HEK293 (cell line): ENCODE measurements at regions not wholly inside any gene's neighbourhood (a gene's known extent, or its start where the extent isn't known, plus 50 kb on each side); places are given as distances from the start of the nearest gene placed in this dataset.

ENCODE experiments used
- CTCF ChIA-PET: fragments of 350-600 bp; formaldehyde crosslinking; extraction: SDS; loops from one replicate; lab custom pipeline; 2021; ENCODE audit warnings: antibody characterized with exemption; lab: Yijun Ruan, JAX
- POLR2A ChIA-PET: fragments of 300-600 bp; formaldehyde crosslinking; extraction: SDS; loops from one replicate; lab custom pipeline; 2020; ENCODE audit warnings: antibody characterized with exemption, inconsistent platforms; lab: Yijun Ruan, JAX
- H3K27ac ChIP-seq: fragments of 200-500 bp; sonication (Bioruptor generic); 2 replicates; pipeline ENCODE4 v1.5.1; 2014; ENCODE audit warnings: low read depth, low read length, control low read depth, inconsistent platforms; ENCODE audit errors: extremely low read depth
- H3K36me3 ChIP-seq, 2 experiments: fragments of 200-500 bp in 1 of 2; sonication (Bioruptor generic) in 1 of 2; 1 replicate in 1 of 2; 2 replicates in 1 of 2; pipeline ENCODE4 v1.5.1; 2014 to 2017; ENCODE audit warnings: inconsistent platforms in 2 of 2, low read length in 2 of 2; ENCODE audit not compliant: control insufficient read depth in 2 of 2, insufficient read depth in 1 of 2
- H3K4me1 ChIP-seq: fragments of 200-500 bp; sonication (Bioruptor generic); 2 replicates; pipeline ENCODE4 v1.5.1; 2014; ENCODE audit warnings: mild to moderate bottlenecking, low read length, inconsistent platforms; ENCODE audit not compliant: control insufficient read depth, insufficient read depth
- H3K4me3 ChIP-seq: 2 replicates; pipeline ENCODE4 v1.5.1; 2011; ENCODE audit warnings: low read depth, mild to moderate bottlenecking, control low read depth, low read length, moderate library complexity
- H3K9me3 ChIP-seq: fragments of 200-500 bp; sonication (Bioruptor generic); 2 replicates; pipeline ENCODE4 v1.5.1; 2014; ENCODE audit warnings: low read depth, low read length, inconsistent platforms; ENCODE audit not compliant: control insufficient read depth, insufficient read depth
- IKZF3 ChIP-seq: fragments of 450-650 bp; IDR thresholded peaks from 2 replicates; pipeline ENCODE4 v1.5.0; 2018; ENCODE audit warnings: missing biosample characterization, mild to moderate bottlenecking, missing genetic modification characterization, moderate library complexity
- KLF8 ChIP-seq: fragments of 450-650 bp; formaldehyde crosslinking; IDR thresholded peaks from 2 replicates; pipeline ENCODE4 v1.5.1; 2016; ENCODE audit warnings: missing biosample characterization, missing genetic modification characterization
- SCRT2 ChIP-seq: fragments of 450-650 bp; formaldehyde crosslinking; IDR thresholded peaks from 2 replicates; pipeline ENCODE4 v1.5.1; 2016; ENCODE audit warnings: missing biosample characterization, missing genetic modification characterization
- SETDB1 ChIP-seq: IDR thresholded peaks from one replicate; pipeline ENCODE4 v1.6.1; 2017; ENCODE audit warnings: mild to moderate bottlenecking, low read length, moderate library complexity, mixed read lengths; ENCODE audit not compliant: insufficient read length
- ZFP3 ChIP-seq: fragments of 450-650 bp; formaldehyde crosslinking; IDR thresholded peaks from 2 replicates; pipeline ENCODE4 v1.5.1; 2016; ENCODE audit warnings: low read depth, missing biosample characterization, missing genetic modification characterization
- ZFP37 ChIP-seq: fragments of 450-650 bp; formaldehyde crosslinking; IDR thresholded peaks from 2 replicates; pipeline ENCODE4 v1.5.1; 2016; ENCODE audit warnings: missing biosample characterization, missing genetic modification characterization
- ZNF248 ChIP-seq: fragments of 450-650 bp; formaldehyde crosslinking; IDR thresholded peaks from 2 replicates; pipeline ENCODE4 v1.5.1; 2017; ENCODE audit warnings: missing biosample characterization, missing genetic modification characterization
- ZNF335 ChIP-seq: fragments of 450-650 bp; formaldehyde crosslinking; conservative IDR thresholded peaks from 2 replicates; pipeline ENCODE4 v1.5.1; 2016; ENCODE audit warnings: missing biosample characterization, missing genetic modification characterization
- ZNF341 ChIP-seq: fragments of 450-650 bp; formaldehyde crosslinking; IDR thresholded peaks from 2 replicates; pipeline ENCODE4; 2016; ENCODE audit warnings: low read depth, missing biosample characterization, missing genetic modification characterization
- ZNF37A ChIP-seq: fragments of 450-650 bp; IDR thresholded peaks from 2 replicates; pipeline ENCODE4 v1.5.1; 2018; ENCODE audit warnings: missing biosample characterization, missing genetic modification characterization
- ZNF426 ChIP-seq: fragments of 450-650 bp; formaldehyde crosslinking; IDR thresholded peaks from 2 replicates; pipeline ENCODE4 v1.5.1; 2017; ENCODE audit warnings: missing biosample characterization, missing genetic modification characterization, mild to moderate bottlenecking, inconsistent platforms, moderate library complexity
- ZNF501 ChIP-seq: fragments of 450-650 bp; formaldehyde crosslinking; IDR thresholded peaks from 2 replicates; pipeline ENCODE4 v1.5.1; 2016; ENCODE audit warnings: missing biosample characterization, missing genetic modification characterization
- ZNF571 ChIP-seq: fragments of 450-650 bp; formaldehyde crosslinking; IDR thresholded peaks from 2 replicates; pipeline ENCODE4 v1.5.0; 2017; ENCODE audit warnings: missing biosample characterization, missing genetic modification characterization
- ZNF624 ChIP-seq: fragments of 450-650 bp; formaldehyde crosslinking; IDR thresholded peaks from 2 replicates; pipeline ENCODE4 v1.5.1; 2017; ENCODE audit warnings: missing biosample characterization, missing genetic modification characterization
- ZNF629 ChIP-seq: fragments of 450-650 bp; formaldehyde crosslinking; IDR thresholded peaks from 2 replicates; pipeline ENCODE4 v1.5.1; 2017; ENCODE audit warnings: missing biosample characterization, missing genetic modification characterization
- ZNF664 ChIP-seq: fragments of 450-650 bp; formaldehyde crosslinking; IDR thresholded peaks from 2 replicates; pipeline ENCODE4 v1.5.1; 2016; ENCODE audit warnings: missing biosample characterization, missing genetic modification characterization
- ZNF747 ChIP-seq: fragments of 450-650 bp; formaldehyde crosslinking; IDR thresholded peaks from 2 replicates; pipeline ENCODE4 v1.5.1; 2016; ENCODE audit warnings: missing biosample characterization, missing genetic modification characterization
- ZSCAN23 ChIP-seq: fragments of 450-650 bp; formaldehyde crosslinking; IDR thresholded peaks from 2 replicates; pipeline ENCODE4 v1.5.1; 2016; ENCODE audit warnings: missing biosample characterization, missing genetic modification characterization
- TF ChIP-seq, protein P1 (sequence below): fragments of 450-650 bp; IDR thresholded peaks from 2 replicates; pipeline ENCODE4 v1.5.1; 2018; ENCODE audit warnings: missing biosample characterization, missing genetic modification characterization
- TF ChIP-seq, protein P2 (sequence below): fragments of 450-650 bp; formaldehyde crosslinking; IDR thresholded peaks from 2 replicates; pipeline ENCODE4 v1.5.1; 2017; ENCODE audit warnings: missing biosample characterization, missing genetic modification characterization

DNA sequence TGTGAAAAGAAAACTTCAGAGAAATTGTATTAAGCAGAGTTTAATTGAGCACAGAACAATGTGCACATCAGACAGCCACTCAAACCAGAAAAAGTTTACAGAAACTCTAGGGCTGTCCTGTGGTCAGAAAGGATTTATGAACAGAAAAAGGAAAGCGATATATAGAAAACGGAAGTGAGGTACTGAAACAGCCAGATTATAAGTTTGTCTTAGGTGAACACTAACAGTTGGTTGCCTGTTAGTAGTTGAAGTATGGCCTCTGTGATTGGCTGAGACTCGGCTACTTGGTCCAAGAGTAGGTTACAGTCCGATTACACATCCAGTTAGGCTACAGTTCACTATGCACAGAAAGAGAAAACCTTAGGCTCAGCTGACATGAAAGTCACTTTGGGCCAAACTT is 1232.5 kb upstream of the RAG2 start:
- Histone ChIP-seq H3K9me3 (no peaks in the 10 kb centered on the region), H3K27ac (no peak overlapping the region), H3K4me1 (no peaks in the 10 kb centered on the region), H3K36me3 (no peaks in the 10 kb centered on the region), H3K4me3 (no peak overlapping the region)
- POLR2A ChIA-PET, result no interaction called here
- TF ChIP-seq SCRT2 (no peak), ZNF571 (tag by site-specific recombination) (no peak), SETDB1 (no peak)
- CTCF ChIA-PET, result no interaction called here

DNA sequence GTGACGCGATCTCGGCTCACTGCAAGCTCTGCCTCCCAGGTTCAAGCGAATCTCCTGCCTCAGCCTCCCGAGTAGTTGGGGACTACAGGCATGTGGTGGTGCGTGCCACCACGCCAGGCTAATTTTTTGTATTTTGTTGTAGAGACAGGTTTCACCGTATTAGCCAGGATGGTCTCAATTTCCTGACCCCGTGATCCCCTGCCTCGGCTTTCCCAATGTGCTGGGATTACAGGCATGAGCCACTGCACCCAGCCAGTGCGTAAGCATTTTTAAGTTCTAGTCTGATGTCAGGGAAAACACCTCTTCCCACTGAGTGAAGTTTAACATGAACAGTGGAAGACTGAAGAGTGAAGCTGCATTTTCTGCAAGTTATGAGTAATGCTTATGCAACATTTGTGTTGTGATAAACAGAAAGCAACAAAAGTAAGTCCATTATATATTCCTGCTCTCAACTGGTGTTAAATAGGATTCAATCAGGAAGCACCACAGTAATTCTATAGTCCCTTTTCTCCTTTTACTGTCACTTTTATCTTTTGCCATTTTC is 1219.8 kb upstream of the RAG2 start:
- Histone ChIP-seq H3K36me3 (no peaks in the 10 kb centered on the region), H3K27ac (no peak overlapping the region), H3K4me3 (no peak overlapping the region), H3K9me3 (no peaks in the 10 kb centered on the region), H3K4me1 (no peaks in the 10 kb centered on the region)
- ChIA-PET CTCF (no interaction called here), POLR2A (no interaction called here)
- TF ChIP-seq ZNF335 (no peak), KLF8 (no peak), ZNF624 (tag by site-specific recombination) (no peak), ZFP37 (tag by site-specific recombination) (no peak), ZNF664 (tag by site-specific recombination) (no peak), ZNF501 (tag by site-specific recombination) (no peak), ZNF341 (no peak), IKZF3 (tag by site-specific recombination) (no peak)
- TF ChIP-seq, all 188 proteins: peak for 0

DNA sequence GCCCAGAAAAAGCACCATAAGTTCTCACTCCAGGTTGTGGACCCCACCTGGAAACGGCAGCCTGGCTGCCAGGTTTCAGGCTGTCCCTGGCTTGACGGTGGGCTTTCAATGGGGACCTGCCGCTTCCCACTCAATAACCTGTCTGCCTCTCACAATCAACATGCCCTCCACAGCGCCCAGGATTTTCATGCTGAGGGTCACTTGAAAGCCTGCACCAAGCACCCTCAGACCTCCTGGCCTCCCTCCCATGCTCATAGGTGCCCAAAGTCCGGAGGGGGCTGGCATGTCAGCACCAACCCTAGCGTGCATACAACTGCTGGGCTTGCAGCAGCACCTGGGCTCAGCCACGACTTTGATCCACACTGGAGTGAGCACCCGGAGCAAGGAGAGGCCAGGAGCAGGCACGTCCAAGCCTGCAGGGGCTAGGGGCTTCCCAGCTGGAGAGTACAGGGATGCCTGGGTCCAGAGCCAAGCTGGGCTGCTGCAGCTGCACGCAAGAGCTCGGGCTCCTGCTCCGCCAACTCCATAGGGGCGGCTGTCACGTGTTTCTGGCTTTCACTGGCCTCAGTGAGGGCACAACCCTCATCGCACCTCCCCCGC is 1214.3 kb upstream of the RAG2 start:
- POLR2A ChIA-PET, result no interaction called here
- Histone ChIP-seq H3K9me3 (no peaks in the 10 kb centered on the region), H3K27ac (no peak overlapping the region), H3K4me1 (no peaks in the 10 kb centered on the region), H3K36me3 (no peaks in the 10 kb centered on the region), H3K4me3 (no peak overlapping the region)
- CTCF ChIA-PET, result no interaction called here
- no peak for TF ChIP-seq ZNF37A (tag by site-specific recombination)
- TF ChIP-seq ZNF426, result no peak
- TF ChIP-seq ZNF629 (tag by site-specific recombination), result no peak
- TF ChIP-seq, protein P1, sequence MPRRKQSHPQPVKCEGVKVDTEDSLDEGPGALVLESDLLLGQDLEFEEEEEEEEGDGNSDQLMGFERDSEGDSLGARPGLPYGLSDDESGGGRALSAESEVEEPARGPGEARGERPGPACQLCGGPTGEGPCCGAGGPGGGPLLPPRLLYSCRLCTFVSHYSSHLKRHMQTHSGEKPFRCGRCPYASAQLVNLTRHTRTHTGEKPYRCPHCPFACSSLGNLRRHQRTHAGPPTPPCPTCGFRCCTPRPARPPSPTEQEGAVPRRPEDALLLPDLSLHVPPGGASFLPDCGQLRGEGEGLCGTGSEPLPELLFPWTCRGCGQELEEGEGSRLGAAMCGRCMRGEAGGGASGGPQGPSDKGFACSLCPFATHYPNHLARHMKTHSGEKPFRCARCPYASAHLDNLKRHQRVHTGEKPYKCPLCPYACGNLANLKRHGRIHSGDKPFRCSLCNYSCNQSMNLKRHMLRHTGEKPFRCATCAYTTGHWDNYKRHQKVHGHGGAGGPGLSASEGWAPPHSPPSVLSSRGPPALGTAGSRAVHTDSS, result no peak
- TF ChIP-seq ZFP3 (tag by site-specific recombination), result no peak
- TF ChIP-seq ZNF747 (tag by site-specific recombination), result no peak
- TF ChIP-seq ZNF248 (tag by site-specific recombination), result no peak
- no peak for TF ChIP-seq ZSCAN23 (tag by site-specific recombination)
- TF ChIP-seq, protein P2, sequence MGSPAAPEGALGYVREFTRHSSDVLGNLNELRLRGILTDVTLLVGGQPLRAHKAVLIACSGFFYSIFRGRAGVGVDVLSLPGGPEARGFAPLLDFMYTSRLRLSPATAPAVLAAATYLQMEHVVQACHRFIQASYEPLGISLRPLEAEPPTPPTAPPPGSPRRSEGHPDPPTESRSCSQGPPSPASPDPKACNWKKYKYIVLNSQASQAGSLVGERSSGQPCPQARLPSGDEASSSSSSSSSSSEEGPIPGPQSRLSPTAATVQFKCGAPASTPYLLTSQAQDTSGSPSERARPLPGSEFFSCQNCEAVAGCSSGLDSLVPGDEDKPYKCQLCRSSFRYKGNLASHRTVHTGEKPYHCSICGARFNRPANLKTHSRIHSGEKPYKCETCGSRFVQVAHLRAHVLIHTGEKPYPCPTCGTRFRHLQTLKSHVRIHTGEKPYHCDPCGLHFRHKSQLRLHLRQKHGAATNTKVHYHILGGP, result no peak
